H1 (cell line): ENCODE measurements at regions not wholly inside any gene's neighbourhood (a gene's known extent, or its start where the extent isn't known, plus 50 kb on each side); places are given as distances from the start of the nearest gene placed in this dataset.

Experiments
- CTCF ChIA-PET: fragments of 300-600 bp; sonication (Branson Sonifier 250); formaldehyde crosslinking; loops from one replicate; lab custom pipeline; 2021; ENCODE audit not compliant: partially characterized antibody; lab: Charles Lee
- POLR2A ChIA-PET: fragments of 300-600 bp; sonication (Branson Sonifier 250); formaldehyde crosslinking; loops from one replicate; lab custom pipeline; 2021; ENCODE audit warnings: inconsistent platforms; ENCODE audit not compliant: partially characterized antibody; lab: Charles Lee
- DNase-seq, 2 experiments: peaks; one replicate each; pipeline versions ENCODE4 v3.0.0 to v3.0.0-alpha.2; 2010 to 2022; ENCODE audit warnings: low spot score in 2 of 2, low read depth in 1 of 2, mixed read lengths in 1 of 2
- FAIRE-seq: peaks from 2 replicates; lab custom pipeline; 2011; peaks lifted over from hg19 to GRCh38; lab: Jason Lieb, UNC
- H2AFZ ChIP-seq: 2 replicates; pipeline ENCODE4 v1.8.1; 2012; ENCODE audit warnings: low read length, inconsistent platforms
- H2AK5ac ChIP-seq: 2 replicates; pipeline ENCODE4 v1.6.1; 2013; ENCODE audit warnings: low read depth, low read length
- H2BK120ac ChIP-seq: replicated peaks from 2 replicates; pipeline ENCODE3; 2013; ENCODE audit warnings: low read depth, low read length, inconsistent platforms
- H2BK12ac ChIP-seq: 2 replicates; pipeline ENCODE4 v1.6.1; 2013; ENCODE audit warnings: low read depth, low read length
- H2BK15ac ChIP-seq: 2 replicates; pipeline ENCODE4 v1.6.1; 2013; ENCODE audit warnings: low read length
- H2BK20ac ChIP-seq: 2 replicates; pipeline ENCODE4 v1.6.1; 2013; ENCODE audit warnings: low read length
- H2BK5ac ChIP-seq: 2 replicates; pipeline ENCODE4 v1.6.1; 2013; ENCODE audit warnings: low read depth, low read length
- H3K14ac ChIP-seq: 2 replicates; pipeline ENCODE4 v1.6.1; 2013; ENCODE audit warnings: inconsistent platforms; ENCODE audit not compliant: insufficient read length
- H3K18ac ChIP-seq: 2 replicates; pipeline ENCODE4 v1.6.1; 2013; ENCODE audit warnings: low read length; ENCODE audit errors: extremely low read depth
- H3K23ac ChIP-seq: 2 replicates; pipeline ENCODE4 v1.6.1; 2013; ENCODE audit warnings: inconsistent platforms; ENCODE audit not compliant: insufficient read length
- H3K23me2 ChIP-seq: 2 replicates; pipeline ENCODE4 v1.6.1; 2013; ENCODE audit warnings: low read depth, low read length
- H3K27ac ChIP-seq: 2 replicates; pipeline ENCODE4 v1.6.1; 2011; ENCODE audit warnings: low read depth, low read length, inconsistent platforms
- H3K27me3 ChIP-seq, 4 experiments: replicated peaks in 1 of 4; 1 replicate in 1 of 4; 2 replicates in 3 of 4; pipeline versions ENCODE4 v1.6.1 to v1.8.1; 2011 to 2013; ENCODE audit warnings: low read length in 3 of 4, mild to moderate bottlenecking in 3 of 4, inconsistent platforms in 2 of 4, mixed read lengths in 2 of 4, moderate library complexity in 1 of 4; ENCODE audit not compliant: control insufficient read depth in 3 of 4, insufficient read depth in 3 of 4; ENCODE audit errors: extremely low read depth in 1 of 4
- H3K36me3 ChIP-seq, 4 experiments: 2 replicates each; pipeline versions ENCODE4 v1.6.1 to v1.8.1; 2011 to 2013; ENCODE audit warnings: mild to moderate bottlenecking in 4 of 4, low read length in 3 of 4, moderate library complexity in 2 of 4, control low read depth in 1 of 4, inconsistent platforms in 1 of 4; ENCODE audit not compliant: insufficient read depth in 4 of 4, control insufficient read depth in 2 of 4
- H3K4ac ChIP-seq: replicated peaks from 2 replicates; pipeline ENCODE3; 2013; ENCODE audit warnings: low read length, low read depth, mixed read lengths, inconsistent platforms; ENCODE audit not compliant: insufficient read length
- H3K4me1 ChIP-seq, 4 experiments: replicated peaks in 1 of 4; 1 replicate in 1 of 4; 2 replicates in 3 of 4; pipeline versions ENCODE4 v1.6.1 to v1.8.1; 2011 to 2013; ENCODE audit warnings: low read length in 3 of 4, inconsistent platforms in 2 of 4, mixed read lengths in 1 of 4; ENCODE audit not compliant: insufficient read depth in 4 of 4, control insufficient read depth in 3 of 4
- H3K4me2 ChIP-seq, 2 experiments: 2 replicates each; pipeline versions ENCODE4 v1.6.1 to v1.8.1; 2011 to 2013; ENCODE audit warnings: low read depth in 2 of 2, low read length in 2 of 2, control low read depth in 1 of 2, inconsistent platforms in 1 of 2, mild to moderate bottlenecking in 1 of 2; ENCODE audit not compliant: insufficient read depth in 1 of 2
- H3K4me3 ChIP-seq, 4 experiments: fragments of 200-600, 300-600 bp in 1 of 4; sonication (generic), shearing (Covaris generic), sonication (Bioruptor Twin) in 1 of 4; 2 replicates each; pipeline versions ENCODE4 v1.5.1 to v1.8.1; 2011 to 2016; ENCODE audit warnings: low read length in 4 of 4, low read depth in 3 of 4, control low read depth in 2 of 4, inconsistent platforms in 2 of 4, mild to moderate bottlenecking in 2 of 4, mixed read lengths in 1 of 4, moderate library complexity in 1 of 4; ENCODE audit not compliant: insufficient read depth in 2 of 4; ENCODE audit errors: extremely low read depth in 1 of 4
- H3K56ac ChIP-seq: replicated peaks from 2 replicates; pipeline ENCODE3; 2013; ENCODE audit warnings: low read depth, mild to moderate bottlenecking, mixed read lengths, low read length, inconsistent platforms; ENCODE audit not compliant: insufficient read length
- H3K79me1 ChIP-seq: 2 replicates; pipeline ENCODE4 v1.6.1; 2013; ENCODE audit warnings: low read depth, low read length, control low read depth
- H3K79me2 ChIP-seq, 2 experiments: 2 replicates each; pipeline versions ENCODE4 v1.6.1 to v1.8.1; 2012 to 2013; ENCODE audit warnings: low read length in 2 of 2, mild to moderate bottlenecking in 2 of 2, inconsistent platforms in 1 of 2; ENCODE audit not compliant: insufficient read depth in 2 of 2, control insufficient read depth in 1 of 2
- H3K9ac ChIP-seq, 4 experiments: replicated peaks in 1 of 4; 1 replicate in 1 of 4; 2 replicates in 3 of 4; pipeline versions ENCODE4 v1.6.1 to v1.8.1; 2011 to 2013; ENCODE audit warnings: low read depth in 3 of 4, low read length in 3 of 4, control low read depth in 2 of 4, mild to moderate bottlenecking in 2 of 4, moderate library complexity in 2 of 4, inconsistent platforms in 1 of 4; ENCODE audit errors: extremely low read depth in 1 of 4
- H3K9me3 ChIP-seq, 2 experiments: 2 replicates each; pipeline versions ENCODE4 v1.6.1 to v1.8.1; 2012 to 2013; ENCODE audit warnings: mild to moderate bottlenecking in 2 of 2, moderate library complexity in 2 of 2, control low read depth in 1 of 2, inconsistent platforms in 1 of 2, low read depth in 1 of 2, low read length in 1 of 2, mixed read lengths in 1 of 2; ENCODE audit not compliant: insufficient read depth in 2 of 2
- H4K20me1 ChIP-seq, 2 experiments: replicated peaks in 1 of 2; 2 replicates each; pipeline versions ENCODE3 to v1.8.1; 2011 to 2013; ENCODE audit warnings: inconsistent platforms in 2 of 2, low read length in 2 of 2, mild to moderate bottlenecking in 1 of 2; ENCODE audit not compliant: insufficient read depth in 2 of 2, control insufficient read depth in 1 of 2
- H4K5ac ChIP-seq: 2 replicates; pipeline ENCODE4 v1.6.1; 2013; ENCODE audit warnings: low read length, low read depth, mixed read lengths, inconsistent platforms; ENCODE audit not compliant: insufficient read length
- H4K8ac ChIP-seq: 2 replicates; pipeline ENCODE4 v1.8.0; 2013; ENCODE audit warnings: mild to moderate bottlenecking, moderate library complexity, low read length, inconsistent platforms; ENCODE audit not compliant: insufficient read depth; ENCODE audit errors: extremely low read depth
- H4K91ac ChIP-seq: replicated peaks from 2 replicates; pipeline ENCODE3; 2013; ENCODE audit warnings: low read length, mixed read lengths, inconsistent platforms; ENCODE audit not compliant: insufficient read length
- BRCA1 ChIP-seq: IDR thresholded peaks from 2 replicates; pipeline ENCODE4 v1.6.1; 2012; ENCODE audit warnings: low read depth, low read length, improper control_type of control experiment
- KDM4A ChIP-seq: IDR thresholded peaks from one replicate; pipeline ENCODE4 v1.7.1; 2012; ENCODE audit warnings: low read depth, mild to moderate bottlenecking, moderate library complexity, low read length, inconsistent platforms; ENCODE audit not compliant: severe bottlenecking
- WGBS, 2 experiments: shearing (Covaris generic) in 1 of 2; methylation state at CpG; one replicate each; pipeline versions ENCODE4 v1.1.6 to v1.1.7; 2013 to 2015; ENCODE audit warnings: low lambda C conversion rate in 2 of 2, mixed read lengths in 2 of 2, inconsistent platforms in 1 of 2, low coverage in 1 of 2, missing lambda C conversion rate in 1 of 2; ENCODE audit not compliant: insufficient replicate concordance in 2 of 2, insufficient coverage in 1 of 2, insufficient read length in 1 of 2; ENCODE audit errors: extremely low coverage in 1 of 2, missing lambda C conversion rate in 1 of 2; 5-methylcytosine and 5-hydroxymethylcytosine counted together

DNA sequence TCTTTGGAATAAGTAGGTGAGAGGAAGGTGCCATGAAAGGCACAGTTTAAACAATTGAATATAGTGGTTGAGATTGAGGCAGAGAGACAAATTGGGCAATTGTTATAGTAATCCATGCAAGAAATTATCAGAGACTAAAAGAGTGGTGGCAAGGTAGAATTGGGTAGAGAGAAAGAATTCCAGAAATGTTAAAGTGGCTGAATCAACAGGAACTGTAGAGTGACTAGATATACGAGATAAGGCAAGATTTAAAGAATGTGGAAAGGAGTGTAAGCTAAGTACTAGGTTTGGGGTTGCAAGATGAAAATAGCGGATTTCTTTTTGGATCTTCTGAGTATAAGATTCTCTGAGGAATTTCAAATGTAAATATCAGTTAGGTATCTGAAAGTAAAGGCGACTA lies 285.2 kb downstream of the DMRTA1 start:
- Histone ChIP-seq H3K27me3 (no peaks in the 10 kb centered on the region), H3K56ac (no peak overlapping the region), H3K4me3 (no peak overlapping the region), H3K14ac (no peak overlapping the region), H2BK15ac (no peak overlapping the region), H3K36me3 (no peaks in the 10 kb centered on the region), H2BK120ac (no peak overlapping the region), H4K5ac (no peak overlapping the region), H2AK5ac (no peak overlapping the region), H3K9ac (no peak overlapping the region), H3K27ac (no peak overlapping the region), H2BK5ac (no peak overlapping the region), H3K79me1 (no peaks in the 10 kb centered on the region), H3K9me3 (no peaks in the 10 kb centered on the region), H3K4me2 (no peak overlapping the region), H2AFZ (no peak overlapping the region), H3K23ac (no peak overlapping the region), H3K79me2 (no peaks in the 10 kb centered on the region), H3K23me2 (no peaks in the 10 kb centered on the region), H3K4ac (no peak overlapping the region), H4K91ac (no peak overlapping the region), H4K20me1 (no peaks in the 10 kb centered on the region), H3K4me1 (no peaks in the 10 kb centered on the region), H2BK20ac (no peak overlapping the region), H3K18ac (no peak overlapping the region), H2BK12ac (no peak overlapping the region), H4K8ac (no peak overlapping the region)
- ChIA-PET POLR2A (no interaction called here), CTCF (no interaction called here)
- no peak for FAIRE-seq
- TF ChIP-seq BRCA1 = no peak
- no peak for TF ChIP-seq KDM4A
- DNase-seq = no peak
- WGBS, 2 experiments = 95% methylated on average over 3 of the region's 3 CpGs; no CpG with 5 or more reads in 1 of the 2 experiments
